HepG2 (cell line): ENCODE measurements at regions not wholly inside any gene's neighbourhood (a gene's known extent, or its start where the extent isn't known, plus 50 kb on each side); places are given as distances from the start of the nearest gene placed in this dataset.
A peak's percentile ranks its signal among the peaks of the same experiment; 100 is the strongest.

Experiments
- ATAC-seq: fragments of 200-7000 bp; cut with Tn5 transposase; 3 replicates; pipeline ENCODE4 v1.9.1; 2020; ENCODE audit warnings: mild to moderate bottlenecking, moderate library complexity
- BruUV-seq: library from RNA; stranded (reverse); fragments of 400-500 nt; replicated peaks from 2 replicates; lab custom pipeline; 2021; lab: Mats Ljungman, UMichigan
- CTCF ChIA-PET: fragments of 300-600 bp; formaldehyde crosslinking; extraction: SDS; loops from one replicate; lab custom pipeline; 2021; ENCODE audit warnings: low total read pairs, inconsistent platforms, low intra/inter-chr PET ratio; lab: Yijun Ruan, JAX
- POLR2A ChIA-PET: fragments of 350-600 bp; sonication (Branson Sonifier 250); formaldehyde crosslinking; loops from one replicate; lab custom pipeline; 2020; ENCODE audit warnings: antibody characterized with exemption, inconsistent platforms; lab: Yijun Ruan, JAX
- DNase-seq: peaks from one replicate; pipeline ENCODE4 v3.0.0-alpha.2; 2015; ENCODE audit warnings: low spot score
- FAIRE-seq: peaks from 3 replicates; lab custom pipeline; 2011; peaks lifted over from hg19 to GRCh38; lab: Jason Lieb, UNC
- H2AFZ ChIP-seq: one replicate; pipeline ENCODE4 v1.6.1; 2011; ENCODE audit warnings: low read length, inconsistent platforms
- H3K27ac ChIP-seq: fragments of 300-600 bp; 3 replicates; pipeline ENCODE4 v1.8.0; 2011; ENCODE audit warnings: mixed run types, mild to moderate bottlenecking, mixed read lengths, low read length, inconsistent platforms; ENCODE audit not compliant: insufficient read depth; ENCODE audit errors: extremely low read length
- H3K27me3 ChIP-seq, 2 experiments: fragments of 200-600 bp in 1 of 2; 2 replicates in 1 of 2; 3 replicates in 1 of 2; pipeline versions ENCODE4 v1.6.0 to v1.8.0; 2011; ENCODE audit warnings: low read length in 2 of 2, mild to moderate bottlenecking in 2 of 2, moderate library complexity in 2 of 2, inconsistent platforms in 1 of 2; ENCODE audit not compliant: insufficient read depth in 2 of 2, control insufficient read depth in 1 of 2
- H3K36me3 ChIP-seq, 2 experiments: fragments of 200-600 bp in 1 of 2; replicated peaks in 1 of 2; 2 replicates in 1 of 2; 3 replicates in 1 of 2; pipeline versions ENCODE4 v1.5.1 to v1.8.0; 2011; ENCODE audit warnings: low read length in 2 of 2, inconsistent platforms in 1 of 2; ENCODE audit not compliant: insufficient read depth in 2 of 2, control insufficient read depth in 1 of 2
- H3K4me1 ChIP-seq: 2 replicates; pipeline ENCODE4 v1.5.1; 2012; ENCODE audit warnings: low read length, inconsistent platforms; ENCODE audit not compliant: insufficient read depth
- H3K4me2 ChIP-seq: 2 replicates; pipeline ENCODE4 v1.6.0; 2011; ENCODE audit warnings: low read depth, low read length, inconsistent platforms
- H3K4me3 ChIP-seq, 3 experiments: fragments of 200-600 bp in 1 of 3; sonication (generic), shearing (Covaris generic) in 1 of 3; replicated peaks in 1 of 3; 2 replicates each; pipeline ENCODE4 v1.5.1; 2011 to 2016; ENCODE audit warnings: low read length in 3 of 3, inconsistent platforms in 2 of 3, low read depth in 2 of 3, mild to moderate bottlenecking in 2 of 3, control low read depth in 1 of 3, mixed read lengths in 1 of 3; ENCODE audit not compliant: insufficient read depth in 1 of 3
- H3K79me2 ChIP-seq: one replicate; pipeline ENCODE4 v1.6.1; 2011; ENCODE audit warnings: low read length, inconsistent platforms; ENCODE audit not compliant: insufficient read depth
- H3K9ac ChIP-seq: 2 replicates; pipeline ENCODE4 v1.6.0; 2011; ENCODE audit warnings: mild to moderate bottlenecking, low read depth, low read length, inconsistent platforms; ENCODE audit not compliant: insufficient read depth
- H3K9me3 ChIP-seq: 2 replicates; pipeline ENCODE4 v1.5.1; 2012; ENCODE audit warnings: mild to moderate bottlenecking, low read length
- H4K20me1 ChIP-seq: 2 replicates; pipeline ENCODE4 v1.6.0; 2011; ENCODE audit warnings: inconsistent platforms, mild to moderate bottlenecking, low read length, moderate library complexity; ENCODE audit not compliant: insufficient read depth
- HNRNPLL ChIP-seq: fragments of 200-400 bp; formaldehyde crosslinking; IDR thresholded peaks from 2 replicates; pipeline ENCODE4 v1.6.1; 2017; ENCODE audit warnings: mild to moderate bottlenecking, low read depth, low read length; ENCODE audit not compliant: poor library complexity, severe bottlenecking
- HOXA9 ChIP-seq: sonication (generic); formaldehyde crosslinking; IDR thresholded peaks from 2 replicates; pipeline ENCODE4 v1.8.1; 2022; ENCODE audit warnings: missing genetic modification reagents, mild to moderate bottlenecking, moderate library complexity, borderline replicate concordance
- KDM4B ChIP-seq: sonication (generic); formaldehyde crosslinking; IDR thresholded peaks from 2 replicates; pipeline ENCODE4 v1.4.0; 2020; ENCODE audit warnings: missing genetic modification reagents
- MAFF ChIP-seq: IDR thresholded peaks from 2 replicates; pipeline ENCODE4 v1.6.1; 2011; ENCODE audit warnings: low read depth, low read length, improper control_type of control experiment
- MAFK ChIP-seq, 2 experiments: IDR thresholded peaks in 1 of 2; conservative IDR thresholded peaks in 1 of 2; 2 replicates each; pipeline ENCODE4 v1.6.1; 2011; ENCODE audit warnings: improper control_type of control experiment in 2 of 2, low read length in 2 of 2
- MEF2D ChIP-seq: sonication (generic); formaldehyde crosslinking; IDR thresholded peaks from 2 replicates; pipeline ENCODE4 v1.5.1; 2020; ENCODE audit warnings: mild to moderate bottlenecking, missing genetic modification reagents
- MIXL1 ChIP-seq: IDR thresholded peaks from 2 replicates; pipeline ENCODE4 v1.6.1; 2016
- RORA ChIP-seq: sonication (generic); formaldehyde crosslinking; IDR thresholded peaks from 2 replicates; pipeline ENCODE4 v1.5.0; 2020; ENCODE audit warnings: mild to moderate bottlenecking, missing genetic modification reagents, moderate library complexity
- SMC3 ChIP-seq: IDR thresholded peaks from 2 replicates; pipeline ENCODE4 v1.6.1; 2011; ENCODE audit warnings: low read length, improper control_type of control experiment
- SP140L ChIP-seq: sonication (generic); formaldehyde crosslinking; IDR thresholded peaks from 2 replicates; pipeline ENCODE4 v1.4.0; 2020; ENCODE audit warnings: missing genetic modification reagents, borderline replicate concordance
- TAF15 ChIP-seq: fragments of 200-400 bp; formaldehyde crosslinking; IDR thresholded peaks from one replicate; pipeline ENCODE4 v1.6.1; 2018; ENCODE audit warnings: mild to moderate bottlenecking, low read depth, low read length; ENCODE audit not compliant: poor library complexity, severe bottlenecking
- ZC3H4 ChIP-seq: sonication (generic); formaldehyde crosslinking; IDR thresholded peaks from 2 replicates; pipeline ENCODE4 v1.4.0; 2020; ENCODE audit warnings: missing genetic modification reagents, borderline replicate concordance
- ZNF256 ChIP-seq: sonication (generic); formaldehyde crosslinking; conservative IDR thresholded peaks from 2 replicates; pipeline ENCODE4 v1.4.0; 2020; ENCODE audit warnings: missing genetic modification reagents
- WGBS: methylation state at CpG from one replicate; pipeline ENCODE4 v1.1.6; 2017; ENCODE audit warnings: low lambda C conversion rate; 5-methylcytosine and 5-hydroxymethylcytosine counted together
- in situ Hi-C: cut with HindIII; loops from 2 replicates; pipeline ENCODE4 v1.10.0; 2017; ENCODE audit warnings: low pct_unique_long_range_greater_than_20kb; ENCODE audit not compliant: extremely low pct_ligation_motif_present
- intact Hi-C: fragments of 100-400 bp; cut with micrococcal nuclease; formaldehyde crosslinking; loops from one replicate; pipeline ENCODE4 v1.10.0; 2022; ENCODE audit not compliant: unreplicated experiment
- TF ChIP-seq, protein P1 (sequence below): sonication (generic); formaldehyde crosslinking; IDR thresholded peaks from 2 replicates; pipeline ENCODE4 v1.8.1; 2023; ENCODE audit warnings: missing genetic modification reagents, mild to moderate bottlenecking, borderline replicate concordance
- TF ChIP-seq, protein P2 (sequence below): sonication (generic); formaldehyde crosslinking; IDR thresholded peaks from 2 replicates; pipeline ENCODE4 v1.4.0; 2020; ENCODE audit warnings: mild to moderate bottlenecking, missing genetic modification reagents
- TF ChIP-seq, protein P3 (sequence below): sonication (generic); formaldehyde crosslinking; IDR thresholded peaks from 2 replicates; pipeline ENCODE4 v1.4.0; 2020; ENCODE audit warnings: missing genetic modification reagents

DNA sequence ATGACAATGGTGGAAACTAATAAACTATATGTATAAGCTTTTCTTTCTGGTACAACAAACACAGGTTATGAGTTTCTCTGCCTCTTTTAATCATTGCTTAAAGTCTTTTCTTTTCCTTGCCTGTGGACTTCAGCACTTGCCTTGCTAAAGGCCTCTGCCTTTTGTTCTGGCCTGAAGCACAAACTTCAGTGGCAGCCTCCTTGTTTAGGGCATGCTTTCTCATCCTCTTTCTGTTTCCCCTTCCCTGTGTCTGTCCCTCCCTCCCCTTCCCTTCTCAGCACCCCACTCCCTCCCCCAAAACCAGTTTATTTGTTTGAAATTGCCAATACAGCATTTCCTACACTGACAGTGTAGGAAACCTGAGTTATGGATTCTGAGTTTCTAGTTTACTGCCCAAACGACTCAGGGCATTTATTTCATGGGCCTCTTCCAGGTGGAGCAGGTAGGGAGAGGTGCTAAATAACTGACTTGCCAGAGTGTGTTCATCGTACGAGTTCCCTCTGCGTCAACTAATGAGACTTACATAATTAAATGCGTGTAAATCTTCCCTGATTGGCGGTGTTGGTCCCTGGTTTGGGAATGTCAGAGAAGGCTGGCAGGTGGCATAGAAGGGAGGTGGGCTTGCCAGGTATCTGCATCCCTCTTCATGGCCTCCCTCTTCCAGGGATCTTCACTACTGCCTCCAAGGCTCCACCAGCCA lies 311.0 kb downstream of the FBXW7 start:
- H3K9ac ChIP-seq: no peak overlapping the region
- TF ChIP-seq MIXL1 (CRISPR knock-in tag): no peak
- TF ChIP-seq, protein P1, sequence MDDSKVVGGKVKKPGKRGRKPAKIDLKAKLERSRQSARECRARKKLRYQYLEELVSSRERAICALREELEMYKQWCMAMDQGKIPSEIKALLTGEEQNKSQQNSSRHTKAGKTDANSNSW (CRISPR knock-in tag): no peak
- peak; percentile 31; the same call in 1 of the 2 replicates for TF ChIP-seq MAFF
- no peak for TF ChIP-seq ZC3H4 (CRISPR knock-in tag)
- TF ChIP-seq MAFK (conservative IDR thresholded peaks at IDR 0.05 in 1 of 2, IDR thresholded peaks at IDR 0.05 in 1 of 2; ENCODE audit: low read length in 2 of 2): peak; percentile 27 to 57; a peak in 2 of 4 replicates
- no peak for TF ChIP-seq SP140L
- no peak for TF ChIP-seq RORA (CRISPR knock-in tag)
- no peak for TF ChIP-seq ZNF256 (CRISPR knock-in tag)
- WGBS: 66% methylated on average over 5 of the region's 6 CpGs
- BruUV-seq: no TSS peak
- POLR2A ChIA-PET: no interaction called here
- in situ Hi-C loops (no loop called here), intact Hi-C loops (no loop called here)
- DNase-seq (no peak), ATAC-seq (no peak), FAIRE-seq (no peak)
- H3K9me3 ChIP-seq: no peaks in the 10 kb centered on the region
- H3K27ac ChIP-seq: no peak overlapping the region
- H3K4me1 ChIP-seq: no peaks in the 10 kb centered on the region
- H4K20me1 ChIP-seq: no peaks in the 10 kb centered on the region
- no peak overlapping the region for H3K4me2 ChIP-seq
- H3K4me3 ChIP-seq: no peak overlapping the region
- H3K27me3 ChIP-seq: 0 out of 5 replicates have a peak, but pooled peaks cover 0 to 3% of the 10 kb centered on the region in 2 experiments
- no peaks in the 10 kb centered on the region for H3K36me3 ChIP-seq
- CTCF ChIA-PET: no interaction called here
- H2AFZ ChIP-seq: no peak overlapping the region
- H3K79me2 ChIP-seq: no peaks in the 10 kb centered on the region

DNA sequence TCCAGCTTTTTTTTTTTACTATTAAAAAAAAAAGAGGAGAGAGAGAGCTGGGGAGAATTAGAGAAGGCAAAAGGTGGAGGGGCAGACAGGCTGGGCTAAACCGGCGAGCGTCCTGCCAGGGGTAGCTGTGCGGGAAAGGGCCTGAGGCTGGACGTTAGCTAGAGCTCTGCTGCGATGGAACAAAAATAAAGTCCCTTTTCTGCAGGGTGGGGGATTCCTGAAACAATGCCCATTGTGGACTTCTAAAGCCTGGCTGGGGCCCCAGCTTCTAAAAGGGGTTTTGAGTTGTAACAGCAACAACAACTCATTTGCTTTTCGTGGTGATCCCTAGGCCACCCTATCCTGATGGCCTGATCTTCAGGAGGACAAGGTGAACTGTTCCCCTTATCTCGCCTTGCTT lies 311.7 kb downstream of the FBXW7 start:
- POLR2A ChIA-PET: no interaction called here
- FAIRE-seq: no peak
- TF ChIP-seq KDM4B (no peak), TAF15 (no peak), SMC3 (no peak), HOXA9 (no peak), MEF2D (CRISPR knock-in tag) (no peak), HNRNPLL (no peak)
- TF ChIP-seq, protein P2, sequence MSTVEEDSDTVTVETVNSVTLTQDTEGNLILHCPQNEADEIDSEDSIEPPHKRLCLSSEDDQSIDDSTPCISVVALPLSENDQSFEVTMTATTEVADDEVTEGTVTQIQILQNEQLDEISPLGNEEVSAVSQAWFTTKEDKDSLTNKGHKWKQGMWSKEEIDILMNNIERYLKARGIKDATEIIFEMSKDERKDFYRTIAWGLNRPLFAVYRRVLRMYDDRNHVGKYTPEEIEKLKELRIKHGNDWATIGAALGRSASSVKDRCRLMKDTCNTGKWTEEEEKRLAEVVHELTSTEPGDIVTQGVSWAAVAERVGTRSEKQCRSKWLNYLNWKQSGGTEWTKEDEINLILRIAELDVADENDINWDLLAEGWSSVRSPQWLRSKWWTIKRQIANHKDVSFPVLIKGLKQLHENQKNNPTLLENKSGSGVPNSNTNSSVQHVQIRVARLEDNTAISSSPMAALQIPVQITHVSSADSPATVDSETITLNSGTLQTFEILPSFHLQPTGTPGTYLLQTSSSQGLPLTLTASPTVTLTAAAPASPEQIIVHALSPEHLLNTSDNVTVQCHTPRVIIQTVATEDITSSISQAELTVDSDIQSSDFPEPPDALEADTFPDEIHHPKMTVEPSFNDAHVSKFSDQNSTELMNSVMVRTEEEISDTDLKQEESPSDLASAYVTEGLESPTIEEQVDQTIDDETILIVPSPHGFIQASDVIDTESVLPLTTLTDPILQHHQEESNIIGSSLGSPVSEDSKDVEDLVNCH: no peak
- TF ChIP-seq, protein P3, sequence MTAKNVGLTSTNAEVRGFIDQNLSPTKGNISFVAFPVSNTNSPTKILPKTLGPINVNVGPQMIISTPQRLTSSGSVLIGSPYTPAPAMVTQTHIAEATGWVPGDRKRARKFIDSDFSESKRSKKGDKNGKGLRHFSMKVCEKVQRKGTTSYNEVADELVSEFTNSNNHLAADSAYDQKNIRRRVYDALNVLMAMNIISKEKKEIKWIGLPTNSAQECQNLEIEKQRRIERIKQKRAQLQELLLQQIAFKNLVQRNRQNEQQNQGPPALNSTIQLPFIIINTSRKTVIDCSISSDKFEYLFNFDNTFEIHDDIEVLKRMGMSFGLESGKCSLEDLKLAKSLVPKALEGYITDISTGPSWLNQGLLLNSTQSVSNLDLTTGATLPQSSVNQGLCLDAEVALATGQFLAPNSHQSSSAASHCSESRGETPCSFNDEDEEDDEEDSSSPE (CRISPR knock-in tag): no peak

More for the DNA sequence above, 311.7 kb downstream of the FBXW7 start:
- Histone ChIP-seq H3K36me3 (no peaks in the 10 kb centered on the region), H3K4me3 (no peak overlapping the region), H3K27me3 (0 out of 5 replicates have a peak, but pooled peaks cover 0 to 3% of the 10 kb centered on the region in 2 experiments), H2AFZ (no peak overlapping the region), H3K4me2 (no peak overlapping the region), H3K9ac (no peak overlapping the region), H3K4me1 (no peaks in the 10 kb centered on the region), H3K79me2 (no peaks in the 10 kb centered on the region), H3K27ac (no peak overlapping the region), H4K20me1 (no peaks in the 10 kb centered on the region), H3K9me3 (no peaks in the 10 kb centered on the region)
- CTCF ChIA-PET: no interaction called here
- DNase-seq (no peak), ATAC-seq (no peak)
- in situ Hi-C loops: no loop called here
- WGBS: 70% methylated on average over 7 of the region's 8 CpGs
- intact Hi-C loops: no loop called here
- no TSS peak for BruUV-seq
